Hepatocyte (in vitro differentiated cells): ENCODE measurements at regions not wholly inside any gene's neighbourhood (a gene's known extent, or its start where the extent isn't known, plus 50 kb on each side); places are given as distances from the start of the nearest gene placed in this dataset.

Source experiments
- DNase-seq: peaks from one replicate; pipeline ENCODE4 v3.0.0-alpha.2; 2016; ENCODE audit warnings: low spot score
- H2AFZ ChIP-seq: fragments of 200-600 bp; sonication (generic); 2 replicates; pipeline ENCODE4 v1.6.0; 2016; ENCODE audit warnings: antibody characterized with exemption, mild to moderate bottlenecking
- H3K27ac ChIP-seq: fragments of 200-600 bp; sonication (generic); 2 replicates; pipeline ENCODE4 v1.5.1; 2016; ENCODE audit warnings: mild to moderate bottlenecking
- H3K27me3 ChIP-seq: fragments of 200-600 bp; sonication (generic); 2 replicates; pipeline ENCODE4 v1.6.1; 2016
- H3K36me3 ChIP-seq: fragments of 200-600 bp; sonication (generic); replicated peaks from 2 replicates; pipeline ENCODE4 v1.5.1; 2016; ENCODE audit warnings: low read depth; ENCODE audit not compliant: insufficient read depth
- H3K4me1 ChIP-seq: fragments of 200-600 bp; sonication (generic); 2 replicates; pipeline ENCODE4 v1.5.1; 2016; ENCODE audit warnings: mild to moderate bottlenecking, moderate library complexity; ENCODE audit not compliant: insufficient read depth
- H3K4me2 ChIP-seq: fragments of 200-600 bp; sonication (generic); 2 replicates; pipeline ENCODE4 v1.6.0; 2016
- H3K4me3 ChIP-seq: fragments of 200-600 bp; sonication (generic); 2 replicates; pipeline ENCODE4 v1.5.1; 2016; ENCODE audit warnings: mild to moderate bottlenecking
- H3K79me2 ChIP-seq: fragments of 200-600 bp; sonication (generic); 2 replicates; pipeline ENCODE4 v1.6.0; 2017; ENCODE audit warnings: mild to moderate bottlenecking
- H3K9me2 ChIP-seq: fragments of 200-600 bp; sonication (generic); replicated peaks from 2 replicates; pipeline ENCODE4 v1.6.0; 2017; ENCODE audit warnings: mild to moderate bottlenecking; ENCODE audit not compliant: insufficient read depth
- H3K9me3 ChIP-seq: fragments of 200-600 bp; sonication (generic); 2 replicates; pipeline ENCODE4 v1.5.1; 2016; ENCODE audit warnings: low read depth, mild to moderate bottlenecking
- H4K20me1 ChIP-seq: fragments of 200-600 bp; sonication (generic); 2 replicates; pipeline ENCODE4 v1.6.0; 2016; ENCODE audit warnings: mild to moderate bottlenecking; ENCODE audit not compliant: insufficient read depth, poor library complexity, severe bottlenecking
- EZH2 ChIP-seq: fragments of 200-600 bp; sonication (generic); IDR thresholded peaks from 2 replicates; pipeline ENCODE4 v1.6.1; 2016; ENCODE audit warnings: antibody characterized with exemption, mild to moderate bottlenecking, borderline replicate concordance
- EZH2phosphoT487 ChIP-seq: fragments of 200-600 bp; sonication (generic); IDR thresholded peaks from one replicate; pipeline ENCODE4 v1.6.1; 2018; ENCODE audit warnings: antibody characterized with exemption, mild to moderate bottlenecking, low read depth, moderate library complexity; ENCODE audit not compliant: unreplicated experiment, severe bottlenecking
- WGBS: methylation state at CpG from one replicate; pipeline ENCODE4 v1.1.6; 2016; ENCODE audit warnings: low lambda C conversion rate; ENCODE audit errors: missing lambda C conversion rate; 5-methylcytosine and 5-hydroxymethylcytosine counted together
- TF ChIP-seq, protein P1 (sequence below): fragments of 200-600 bp; sonication (generic); IDR thresholded peaks from 2 replicates; pipeline ENCODE4 v1.5.1; 2016; ENCODE audit warnings: antibody characterized with exemption, mild to moderate bottlenecking; ENCODE audit not compliant: poor library complexity

DNA sequence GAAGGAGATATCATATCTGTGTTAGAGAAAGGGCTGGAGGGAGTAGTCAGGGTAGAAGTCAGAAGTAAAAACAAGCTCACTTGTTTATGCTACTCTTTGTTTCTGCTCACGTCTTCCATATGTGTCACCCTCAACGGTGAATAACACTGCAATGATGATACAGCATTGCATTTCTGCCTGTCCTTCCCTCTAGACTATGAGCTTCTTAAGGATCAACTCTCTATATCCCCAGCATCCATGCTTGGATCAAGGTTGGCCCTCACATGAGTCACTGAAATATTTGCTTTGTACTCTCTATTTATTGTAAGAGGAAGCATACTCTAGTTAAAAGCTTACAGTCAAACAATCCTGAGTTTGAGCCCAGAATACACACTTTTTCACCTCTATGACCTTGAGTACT, 406.0 kb downstream of the RFC3 start:
- DNase-seq = no peak
- Histone ChIP-seq H3K4me2 (no peak overlapping the region), H3K4me1 (no peaks in the 10 kb centered on the region), H3K27ac (no peak overlapping the region), H3K9me2 (no peaks in the 10 kb centered on the region), H4K20me1 (no peaks in the 10 kb centered on the region), H2AFZ (no peak overlapping the region), H3K27me3 (no peaks in the 10 kb centered on the region), H3K4me3 (no peak overlapping the region), H3K79me2 (no peaks in the 10 kb centered on the region), H3K9me3 (no peaks in the 10 kb centered on the region), H3K36me3 (no peaks in the 10 kb centered on the region)
- TF ChIP-seq EZH2phosphoT487 = no peak
- TF ChIP-seq, protein P1, sequence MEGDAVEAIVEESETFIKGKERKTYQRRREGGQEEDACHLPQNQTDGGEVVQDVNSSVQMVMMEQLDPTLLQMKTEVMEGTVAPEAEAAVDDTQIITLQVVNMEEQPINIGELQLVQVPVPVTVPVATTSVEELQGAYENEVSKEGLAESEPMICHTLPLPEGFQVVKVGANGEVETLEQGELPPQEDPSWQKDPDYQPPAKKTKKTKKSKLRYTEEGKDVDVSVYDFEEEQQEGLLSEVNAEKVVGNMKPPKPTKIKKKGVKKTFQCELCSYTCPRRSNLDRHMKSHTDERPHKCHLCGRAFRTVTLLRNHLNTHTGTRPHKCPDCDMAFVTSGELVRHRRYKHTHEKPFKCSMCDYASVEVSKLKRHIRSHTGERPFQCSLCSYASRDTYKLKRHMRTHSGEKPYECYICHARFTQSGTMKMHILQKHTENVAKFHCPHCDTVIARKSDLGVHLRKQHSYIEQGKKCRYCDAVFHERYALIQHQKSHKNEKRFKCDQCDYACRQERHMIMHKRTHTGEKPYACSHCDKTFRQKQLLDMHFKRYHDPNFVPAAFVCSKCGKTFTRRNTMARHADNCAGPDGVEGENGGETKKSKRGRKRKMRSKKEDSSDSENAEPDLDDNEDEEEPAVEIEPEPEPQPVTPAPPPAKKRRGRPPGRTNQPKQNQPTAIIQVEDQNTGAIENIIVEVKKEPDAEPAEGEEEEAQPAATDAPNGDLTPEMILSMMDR = no peak
- TF ChIP-seq EZH2 = no peak
- WGBS = 67% methylated on average over 2 of the region's 2 CpGs

GRCh38 chr13:34224877-34225276, 406.9 kb downstream of the RFC3 start:
- Histone ChIP-seq H3K9me3 (no peaks in the 10 kb centered on the region), H3K4me3 (no peak overlapping the region), H3K79me2 (no peaks in the 10 kb centered on the region), H3K4me2 (no peak overlapping the region), H3K4me1 (no peaks in the 10 kb centered on the region), H2AFZ (no peak overlapping the region), H3K9me2 (no peaks in the 10 kb centered on the region), H3K36me3 (no peaks in the 10 kb centered on the region), H3K27me3 (no peaks in the 10 kb centered on the region), H4K20me1 (no peaks in the 10 kb centered on the region), H3K27ac (no peak overlapping the region)
- WGBS = 76% methylated on average over 10 of the region's 10 CpGs
- DNase-seq = peak; percentile 6
- TF ChIP-seq EZH2phosphoT487 (no peak), EZH2 (no peak)

DNA sequence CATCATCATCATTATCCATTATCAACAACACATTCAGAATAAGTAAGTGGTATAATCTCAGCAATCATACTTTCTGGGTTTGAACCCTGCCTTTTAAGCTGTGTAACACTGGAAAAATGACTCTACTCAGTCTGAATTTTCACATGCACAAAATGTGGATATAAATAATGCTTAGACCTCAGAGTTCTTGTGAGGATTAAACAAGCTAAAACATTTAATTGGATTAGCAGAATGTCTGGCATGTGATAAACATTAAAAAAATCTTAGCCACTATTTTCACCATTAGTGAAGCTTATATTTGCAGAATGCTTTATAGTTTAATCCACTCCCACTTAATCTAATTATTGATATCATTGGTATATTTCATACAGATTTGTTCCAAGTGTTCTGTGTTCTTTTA, 412.3 kb downstream of the RFC3 start:
- TF ChIP-seq, protein P1 = no peak
- no peak for TF ChIP-seq EZH2
- TF ChIP-seq EZH2phosphoT487 = no peak
- Histone ChIP-seq H4K20me1 (no peaks in the 10 kb centered on the region), H3K79me2 (no peaks in the 10 kb centered on the region), H3K4me1 (no peaks in the 10 kb centered on the region), H3K36me3 (no peaks in the 10 kb centered on the region), H3K9me3 (no peaks in the 10 kb centered on the region), H2AFZ (no peak overlapping the region), H3K27ac (no peak overlapping the region), H3K4me2 (no peak overlapping the region), H3K9me2 (no peaks in the 10 kb centered on the region), H3K4me3 (no peak overlapping the region), H3K27me3 (no peaks in the 10 kb centered on the region)
- DNase-seq = no peak

GRCh38 chr13:34241332-34241731, 423.4 kb downstream of the RFC3 start:
- WGBS = 92% methylated on average over 5 of the region's 5 CpGs

More at GRCh38 chr13:34241332-34241731, 423.4 kb downstream of the RFC3 start:
- no peak for DNase-seq
- TF ChIP-seq EZH2phosphoT487 (no peak), EZH2 (no peak)
- TF ChIP-seq, protein P1 = no peak
- Histone ChIP-seq H3K4me2 (no peak overlapping the region), H3K79me2 (no peaks in the 10 kb centered on the region), H3K9me2 (no peaks in the 10 kb centered on the region), H4K20me1 (no peaks in the 10 kb centered on the region), H3K27me3 (no peaks in the 10 kb centered on the region), H3K4me3 (no peak overlapping the region), H3K9me3 (peaks cover 7% of the 10 kb centered on the region), H3K27ac (no peak overlapping the region), H3K36me3 (no peaks in the 10 kb centered on the region), H2AFZ (no peak overlapping the region), H3K4me1 (no peaks in the 10 kb centered on the region)
